ENCODE measurements at regions not wholly inside any gene's neighbourhood (a gene's known extent, or its start where the extent isn't known, plus 50 kb on each side); places are given as distances from the start of the nearest gene placed in this dataset.

- no peak for DNase-seq
These were observed 277.0 kb downstream of the ZNF536 start for GRCh38 chr19:30648866-30649862.

GRCh38 chr19:30647891-30648720 lies 275.9 kb downstream of the ZNF536 start:
- no peak for DNase-seq

GRCh38 chr19:30646806-30647205 lies 274.6 kb downstream of the ZNF536 start:
- no peak for DNase-seq

- DNase-seq = no peak
These were observed 273.9 kb downstream of the ZNF536 start for GRCh38 chr19:30645946-30646577.

GRCh38 chr19:30640252-30640965 lies 268.2 kb downstream of the ZNF536 start:
- no peak for DNase-seq

GRCh38 chr19:30638889-30639288 lies 266.7 kb downstream of the ZNF536 start:
- no peak for DNase-seq

- no peak for DNase-seq
These were observed 265.7 kb downstream of the ZNF536 start for GRCh38 chr19:30637926-30638325.

GRCh38 chr19:30634996-30635975 lies 263.1 kb downstream of the ZNF536 start:
- no peak for DNase-seq

- DNase-seq = no peak
These were observed 262.1 kb downstream of the ZNF536 start for GRCh38 chr19:30634131-30634830.

GRCh38 chr19:30631033-30631370 lies 258.8 kb downstream of the ZNF536 start:
- no peak for DNase-seq

- no peak for DNase-seq
These were observed 258.3 kb downstream of the ZNF536 start for GRCh38 chr19:30630289-30631032.

- no peak for DNase-seq
These were observed 256.9 kb downstream of the ZNF536 start for GRCh38 chr19:30629086-30629485.

GRCh38 chr19:30626626-30626966 lies 254.4 kb downstream of the ZNF536 start:
- DNase-seq = no peak

GRCh38 chr19:30625947-30626625 lies 253.9 kb downstream of the ZNF536 start:
- no peak for DNase-seq

GRCh38 chr19:30622276-30622675 lies 250.1 kb downstream of the ZNF536 start:
- no peak for DNase-seq

- no peak for DNase-seq
These were observed 249.2 kb downstream of the ZNF536 start for GRCh38 chr19:30621326-30621920.

GRCh38 chr19:30620354-30620753 lies 248.2 kb downstream of the ZNF536 start:
- no peak for DNase-seq

- DNase-seq = no peak
These were observed 237.6 kb downstream of the ZNF536 start for GRCh38 chr19:30609656-30610270.

- no peak for DNase-seq
These were observed 236.3 kb downstream of the ZNF536 start for GRCh38 chr19:30608471-30608870.
